ENCODE measurements at regions not wholly inside any gene's neighbourhood (a gene's known extent, or its start where the extent isn't known, plus 50 kb on each side); places are given as distances from the start of the nearest gene placed in this dataset.
"Not testable (repeated sequence)": the region's sequence is repeated elsewhere in the genome, so short reads cannot be mapped to it uniquely, and the experiment has no call there.

- H3K27me3 Mint-ChIP-seq; DNase-seq; CTCF ChIA-PET; H3K4me3 Mint-ChIP-seq; H3K9me3 Mint-ChIP-seq (ENCODE audit: low read depth); H3K27ac Mint-ChIP-seq; H3K36me3 Mint-ChIP-seq; H3K4me1 Mint-ChIP-seq; ATAC-seq: not testable (repeated sequence)
These were observed 348.1 kb downstream of the NPIPA7 start for GRCh38 chr16:16727048-16727447.

GRCh38 chr16:16742573-16742972, 363.6 kb downstream of the NPIPA7 start:
- CTCF ChIA-PET; H3K27me3 Mint-ChIP-seq; H3K4me1 Mint-ChIP-seq; H3K4me3 Mint-ChIP-seq; DNase-seq; ATAC-seq; H3K27ac Mint-ChIP-seq; H3K36me3 Mint-ChIP-seq; H3K9me3 Mint-ChIP-seq (ENCODE audit: low read depth): not testable (repeated sequence)

GRCh38 chr16:16754992-16755667, 376.2 kb downstream of the NPIPA7 start:
- H3K27ac Mint-ChIP-seq; H3K4me3 Mint-ChIP-seq; H3K36me3 Mint-ChIP-seq; H3K27me3 Mint-ChIP-seq; H3K9me3 Mint-ChIP-seq (ENCODE audit: low read depth); ATAC-seq; CTCF ChIA-PET; DNase-seq; H3K4me1 Mint-ChIP-seq: not testable (repeated sequence)

- Mint-ChIP-seq H3K36me3 (no peaks in the 10 kb centered on the region), H3K27ac (no peak overlapping the region), H3K9me3 (ENCODE audit: low read depth) (no peaks in the 10 kb centered on the region), H3K4me1 (no peaks in the 10 kb centered on the region), H3K4me3 (no peak overlapping the region), H3K27me3 (no peaks in the 10 kb centered on the region)
- CTCF ChIA-PET: interaction anchor here (0.7 kb wide), 1 partner anchor 1208 kb away, joined by 3 read pairs; no protein-coding TSS in a partner anchor
- no peak for ATAC-seq
- DNase-seq: no peak
These were observed 384.5 kb downstream of the NPIPA7 start for GRCh38 chr16:16763449-16763848.

- H3K27ac Mint-ChIP-seq; H3K4me3 Mint-ChIP-seq; CTCF ChIA-PET; H3K4me1 Mint-ChIP-seq; H3K27me3 Mint-ChIP-seq; H3K9me3 Mint-ChIP-seq (ENCODE audit: low read depth); H3K36me3 Mint-ChIP-seq; ATAC-seq; DNase-seq: not testable (repeated sequence)
These were observed 391.8 kb downstream of the NPIPA7 start for GRCh38 chr16:16770717-16771116.

GRCh38 chr16:16774389-16774788, 395.4 kb downstream of the NPIPA7 start:
- ATAC-seq (no peak), DNase-seq (no peak)
- no peak overlapping the region for H3K27ac Mint-ChIP-seq
- peaks cover 6% of the 10 kb centered on the region for H3K27me3 Mint-ChIP-seq
- CTCF ChIA-PET: no interaction called here
- H3K36me3 Mint-ChIP-seq: no peaks in the 10 kb centered on the region
- H3K9me3 Mint-ChIP-seq (ENCODE audit: low read depth): no peaks in the 10 kb centered on the region
- no peaks in the 10 kb centered on the region for H3K4me1 Mint-ChIP-seq
- H3K4me3 Mint-ChIP-seq: no peak overlapping the region

GRCh38 chr16:16778332-16778731, 399.4 kb downstream of the NPIPA7 start:
- DNase-seq: no peak
- CTCF ChIA-PET: interaction anchor here (0.6 kb wide), 1 partner anchor 201 kb away, joined by 3 read pairs; no protein-coding TSS in a partner anchor
- H3K27me3 Mint-ChIP-seq: no peaks in the 10 kb centered on the region

GRCh38 chr16:16780588-16780987, 401.6 kb downstream of the NPIPA7 start:
- no peaks in the 10 kb centered on the region for H3K4me1 Mint-ChIP-seq
- H3K9me3 Mint-ChIP-seq (ENCODE audit: low read depth): no peaks in the 10 kb centered on the region
- H3K27me3 Mint-ChIP-seq: no peaks in the 10 kb centered on the region
- no peak overlapping the region for H3K4me3 Mint-ChIP-seq
- no peaks in the 10 kb centered on the region for H3K36me3 Mint-ChIP-seq
- DNase-seq (no peak), ATAC-seq (no peak)
- CTCF ChIA-PET: no interaction called here
- H3K27ac Mint-ChIP-seq: no peak overlapping the region

More at GRCh38 chr16:16778332-16778731, 399.4 kb downstream of the NPIPA7 start:
- H3K4me1 Mint-ChIP-seq: no peaks in the 10 kb centered on the region
- ATAC-seq: no peak
- H3K4me3 Mint-ChIP-seq: no peak overlapping the region
- H3K27ac Mint-ChIP-seq: no peak overlapping the region
- H3K9me3 Mint-ChIP-seq (ENCODE audit: low read depth): no peaks in the 10 kb centered on the region
- H3K36me3 Mint-ChIP-seq: no peaks in the 10 kb centered on the region

GRCh38 chr16:16782153-16782552, 403.2 kb downstream of the NPIPA7 start:
- no peak for ATAC-seq
- H3K4me1 Mint-ChIP-seq: no peaks in the 10 kb centered on the region
- no peak for DNase-seq
- no peaks in the 10 kb centered on the region for H3K27me3 Mint-ChIP-seq
- H3K9me3 Mint-ChIP-seq (ENCODE audit: low read depth): no peaks in the 10 kb centered on the region
- CTCF ChIA-PET: no interaction called here
- no peaks in the 10 kb centered on the region for H3K36me3 Mint-ChIP-seq
- no peak overlapping the region for H3K4me3 Mint-ChIP-seq
- H3K27ac Mint-ChIP-seq: no peak overlapping the region

- Mint-ChIP-seq H3K4me1 (no peaks in the 10 kb centered on the region), H3K27ac (no peak overlapping the region), H3K9me3 (ENCODE audit: low read depth) (no peaks in the 10 kb centered on the region), H3K36me3 (no peaks in the 10 kb centered on the region), H3K4me3 (no peak overlapping the region), H3K27me3 (peaks cover 7% of the 10 kb centered on the region)
- no peak for DNase-seq
- CTCF ChIA-PET: no interaction called here
- ATAC-seq: no peak
These were observed 409.1 kb downstream of the NPIPA7 start for GRCh38 chr16:16788004-16788403.

- Mint-ChIP-seq H3K27me3 (peaks cover 7% of the 10 kb centered on the region), H3K4me1 (no peaks in the 10 kb centered on the region), H3K9me3 (ENCODE audit: low read depth) (no peaks in the 10 kb centered on the region), H3K36me3 (no peaks in the 10 kb centered on the region), H3K27ac (no peak overlapping the region), H3K4me3 (no peak overlapping the region)
- no peak for ATAC-seq
- CTCF ChIA-PET: no interaction called here
- DNase-seq: no peak
These were observed 411.7 kb downstream of the NPIPA7 start for GRCh38 chr16:16790597-16790996.

- Mint-ChIP-seq H3K27ac (no peak overlapping the region), H3K4me1 (no peaks in the 10 kb centered on the region), H3K4me3 (no peak overlapping the region), H3K36me3 (no peaks in the 10 kb centered on the region), H3K27me3 (peaks cover 7% of the 10 kb centered on the region), H3K9me3 (ENCODE audit: low read depth) (no peaks in the 10 kb centered on the region)
- no peak for DNase-seq
- no peak for ATAC-seq
- CTCF ChIA-PET: no interaction called here
These were observed 412.1 kb downstream of the NPIPA7 start for GRCh38 chr16:16791051-16791450.

- no peaks in the 10 kb centered on the region for H3K36me3 Mint-ChIP-seq
- DNase-seq: no peak
- ATAC-seq: no peak
- CTCF ChIA-PET: no interaction called here
- H3K4me1 Mint-ChIP-seq: no peaks in the 10 kb centered on the region
- H3K27me3 Mint-ChIP-seq: peaks cover 2% of the 10 kb centered on the region
- no peak overlapping the region for H3K27ac Mint-ChIP-seq
- no peak overlapping the region for H3K4me3 Mint-ChIP-seq
- no peaks in the 10 kb centered on the region for H3K9me3 Mint-ChIP-seq (ENCODE audit: low read depth)
These were observed 418.3 kb downstream of the NPIPA7 start for GRCh38 chr16:16797239-16797638.

GRCh38 chr16:16798504-16798903, 419.6 kb downstream of the NPIPA7 start:
- peaks cover 2% of the 10 kb centered on the region for H3K27me3 Mint-ChIP-seq
- no peak overlapping the region for H3K4me3 Mint-ChIP-seq
- no peaks in the 10 kb centered on the region for H3K36me3 Mint-ChIP-seq
- no peaks in the 10 kb centered on the region for H3K9me3 Mint-ChIP-seq (ENCODE audit: low read depth)
- DNase-seq (no peak), ATAC-seq (no peak)
- CTCF ChIA-PET: no interaction called here
- H3K4me1 Mint-ChIP-seq: no peaks in the 10 kb centered on the region
- no peak overlapping the region for H3K27ac Mint-ChIP-seq

- ATAC-seq: no peak
- H3K4me3 Mint-ChIP-seq: no peak overlapping the region
- no peaks in the 10 kb centered on the region for H3K9me3 Mint-ChIP-seq (ENCODE audit: low read depth)
These were observed 426.9 kb downstream of the NPIPA7 start for GRCh38 chr16:16805809-16806208.

More at GRCh38 chr16:16805809-16806208, 426.9 kb downstream of the NPIPA7 start:
- DNase-seq: no peak
- H3K27me3 Mint-ChIP-seq: peaks cover 6% of the 10 kb centered on the region
- H3K36me3 Mint-ChIP-seq: no peaks in the 10 kb centered on the region
- no peaks in the 10 kb centered on the region for H3K4me1 Mint-ChIP-seq
- CTCF ChIA-PET: no interaction called here
- H3K27ac Mint-ChIP-seq: no peak overlapping the region

All from activated CD8-positive, alpha-beta memory T cell treated with anti-CD3 and anti-CD28 coated beads, Interleukin-2, amount 10 ng/mL, durations not matched to agents 7 days and 5 days (primary cell).